ENCODE measurements at regions not wholly inside any gene's neighbourhood (a gene's known extent, or its start where the extent isn't known, plus 50 kb on each side); places are given as distances from the start of the nearest gene placed in this dataset.

DNA sequence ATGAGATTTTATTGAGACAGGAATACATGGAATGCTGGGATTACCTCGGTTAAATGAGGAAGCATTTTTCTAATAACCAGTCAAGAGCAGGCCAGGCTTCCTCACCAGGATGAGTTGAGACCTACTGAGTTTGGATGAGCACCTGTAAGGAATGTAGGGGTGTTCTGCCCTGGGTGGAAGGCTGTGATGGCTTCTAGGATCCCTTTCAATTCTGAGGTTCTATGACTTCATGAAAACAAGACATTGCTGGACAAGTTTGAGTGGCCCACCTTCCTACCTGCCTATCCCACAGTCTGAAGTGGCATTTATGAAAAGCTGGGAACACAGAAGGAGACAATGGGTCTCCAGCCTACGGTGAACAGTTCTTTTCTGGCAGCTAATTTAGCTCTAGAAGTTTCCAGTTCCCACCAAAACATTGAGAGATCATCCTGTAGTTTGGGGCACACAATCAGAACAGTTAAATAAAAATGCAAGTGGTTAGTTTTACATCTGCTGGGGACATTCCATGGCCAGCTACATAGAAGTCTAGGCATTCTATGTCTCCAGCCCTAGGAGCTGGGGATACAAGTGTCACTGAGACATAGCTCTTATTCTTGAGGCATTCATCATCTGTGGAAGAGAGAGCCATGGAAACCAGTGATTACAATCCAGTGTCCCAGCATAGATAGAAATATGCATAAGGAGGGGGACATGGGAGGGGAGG is 51.3 kb upstream of the TSPAN2 start:
- no peak overlapping the region for H3K9ac ChIP-seq (ENCODE audit: low read length in 2 of 2)
- H3K4me3 ChIP-seq (ENCODE audit: low read length in 2 of 2): no peak overlapping the region
- peaks cover 0 to 3% of the 10 kb centered on the region in 2 donors for H3K27me3 ChIP-seq (ENCODE audit: control insufficient read depth in 1 of 2, insufficient read depth in 2 of 2, low read length in 2 of 2)
- H3K36me3 ChIP-seq (ENCODE audit: control insufficient read depth in 2 of 2, insufficient read depth in 2 of 2, low read length in 2 of 2): no peaks in the 10 kb centered on the region
- H3K4me1 ChIP-seq (ENCODE audit: control insufficient read depth, insufficient read depth, low read length): peaks cover 3% of the 10 kb centered on the region
- no peak overlapping the region for H3K27ac ChIP-seq (ENCODE audit: low read length)
- no peaks in the 10 kb centered on the region for H3K9me3 ChIP-seq (ENCODE audit: control insufficient read depth in 2 of 2, low read length in 2 of 2)

DNA sequence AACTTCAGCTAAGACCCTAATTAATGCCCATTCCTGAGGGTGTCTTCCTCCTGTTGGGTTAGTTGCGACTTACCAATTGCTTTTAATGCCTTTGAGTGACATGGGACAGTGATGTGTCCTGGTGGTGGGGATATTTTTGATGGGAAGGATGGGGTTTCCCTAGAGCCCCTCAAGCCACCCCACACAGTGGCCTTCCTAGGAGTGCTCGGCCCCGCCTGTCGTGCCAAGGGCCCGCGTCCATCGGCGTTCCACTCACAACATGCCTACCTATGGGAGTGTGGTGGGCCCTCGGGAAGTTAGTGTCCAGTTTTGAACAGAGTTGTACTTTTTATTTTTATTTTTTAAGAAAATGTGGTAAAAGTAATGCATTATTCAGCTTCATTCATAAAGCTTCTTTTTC is 50.1 kb upstream of the TSPAN2 start:
- H3K9me3 ChIP-seq (ENCODE audit: control insufficient read depth in 2 of 2, low read length in 2 of 2): no peaks in the 10 kb centered on the region
- H3K27ac ChIP-seq (ENCODE audit: low read length): no peak overlapping the region
- H3K36me3 ChIP-seq (ENCODE audit: control insufficient read depth in 2 of 2, insufficient read depth in 2 of 2, low read length in 2 of 2): no peaks in the 10 kb centered on the region
- peaks cover 0 to 3% of the 10 kb centered on the region in 2 donors for H3K27me3 ChIP-seq (ENCODE audit: control insufficient read depth in 1 of 2, insufficient read depth in 2 of 2, low read length in 2 of 2)
- H3K4me3 ChIP-seq (ENCODE audit: low read length in 2 of 2): peak overlapping the region; percentile 18 to 54
- no peak overlapping the region for H3K9ac ChIP-seq (ENCODE audit: low read length in 2 of 2)
- H3K4me1 ChIP-seq (ENCODE audit: control insufficient read depth, insufficient read depth, low read length): peaks cover 13% of the 10 kb centered on the region

Data from stomach smooth muscle (tissue), 2 donors.